Neural progenitor cell (in vitro differentiated cells): ENCODE measurements at regions not wholly inside any gene's neighbourhood (a gene's known extent, or its start where the extent isn't known, plus 50 kb on each side); places are given as distances from the start of the nearest gene placed in this dataset.

Experiments
- DNase-seq: peaks from one replicate; pipeline ENCODE4 v3.0.0-alpha.2; 2016; ENCODE audit warnings: low spot score
- H2AFZ ChIP-seq: fragments of 200-600 bp; sonication (generic); replicated peaks from 2 replicates; pipeline ENCODE4 v1.6.1; 2016; ENCODE audit warnings: antibody characterized with exemption
- H3F3A ChIP-seq: fragments of 200-600 bp; sonication (generic); 2 replicates; pipeline ENCODE4 v1.6.1; 2016; ENCODE audit warnings: antibody characterized with exemption, low read depth
- H3K27ac ChIP-seq: fragments of 200-600 bp; sonication (generic); 2 replicates; pipeline ENCODE4 v1.5.1; 2016; ENCODE audit warnings: mild to moderate bottlenecking
- H3K27me3 ChIP-seq: fragments of 200-600 bp; sonication (generic); 2 replicates; pipeline ENCODE4 v1.6.1; 2016; ENCODE audit warnings: mild to moderate bottlenecking, moderate library complexity
- H3K36me3 ChIP-seq: fragments of 200-600 bp; sonication (generic); 2 replicates; pipeline ENCODE4 v1.5.1; 2016
- H3K4me1 ChIP-seq: fragments of 200-600 bp; sonication (generic); 2 replicates; pipeline ENCODE4 v1.6.1; 2016; ENCODE audit warnings: mixed run types
- H3K4me2 ChIP-seq: fragments of 200-600 bp; sonication (generic); 2 replicates; pipeline ENCODE4 v1.6.1; 2016
- H3K4me3 ChIP-seq: fragments of 200-600 bp; sonication (generic); 2 replicates; pipeline ENCODE4 v1.5.1; 2016
- H3K79me2 ChIP-seq: fragments of 200-600 bp; sonication (generic); 2 replicates; pipeline ENCODE4 v1.6.1; 2016; ENCODE audit warnings: low read depth
- H3K9ac ChIP-seq: fragments of 200-600 bp; sonication (generic); 2 replicates; pipeline ENCODE4 v1.6.1; 2016
- H3K9me3 ChIP-seq: fragments of 200-600 bp; sonication (generic); 2 replicates; pipeline ENCODE4 v1.5.1; 2016; ENCODE audit warnings: low read depth
- H4K20me1 ChIP-seq: fragments of 200-600 bp; sonication (generic); 2 replicates; pipeline ENCODE4 v1.6.1; 2016; ENCODE audit warnings: low read depth
- H3K27ac Mint-ChIP-seq: 3 replicates; pipeline ENCODE4 v1.8.0; 2021; ENCODE audit warnings: mixed read lengths
- H3K27me3 Mint-ChIP-seq: 2 replicates; pipeline ENCODE4 v1.8.0; 2022; ENCODE audit warnings: low read depth, mild to moderate bottlenecking, inconsistent platforms, moderate library complexity, mixed read lengths; ENCODE audit not compliant: insufficient read depth
- H3K36me3 Mint-ChIP-seq: 3 replicates; pipeline ENCODE4 v1.8.0; 2021; ENCODE audit warnings: mixed read lengths
- H3K4me1 Mint-ChIP-seq: 3 replicates; pipeline ENCODE4 v1.8.0; 2021; ENCODE audit warnings: mixed read lengths
- H3K4me3 Mint-ChIP-seq: 3 replicates; pipeline ENCODE4 v1.8.0; 2021; ENCODE audit warnings: mild to moderate bottlenecking, moderate library complexity, mixed read lengths
- H3K9me3 Mint-ChIP-seq: 3 replicates; pipeline ENCODE4 v1.8.0; 2020; ENCODE audit warnings: mixed read lengths
- EZH2 ChIP-seq: fragments of 200-600 bp; sonication (generic); IDR thresholded peaks from 2 replicates; pipeline ENCODE4 v1.6.1; 2017; ENCODE audit warnings: antibody characterized with exemption, mild to moderate bottlenecking, moderate library complexity
- EZH2phosphoT487 ChIP-seq: fragments of 200-600 bp; sonication (generic); IDR thresholded peaks from 2 replicates; pipeline ENCODE4 v1.6.1; 2017; ENCODE audit warnings: antibody characterized with exemption
- TF ChIP-seq, protein P1 (sequence below): fragments of 200-600 bp; sonication (generic); IDR thresholded peaks from 2 replicates; pipeline ENCODE4 v1.5.1; 2017; ENCODE audit warnings: antibody characterized with exemption, mild to moderate bottlenecking

DNA sequence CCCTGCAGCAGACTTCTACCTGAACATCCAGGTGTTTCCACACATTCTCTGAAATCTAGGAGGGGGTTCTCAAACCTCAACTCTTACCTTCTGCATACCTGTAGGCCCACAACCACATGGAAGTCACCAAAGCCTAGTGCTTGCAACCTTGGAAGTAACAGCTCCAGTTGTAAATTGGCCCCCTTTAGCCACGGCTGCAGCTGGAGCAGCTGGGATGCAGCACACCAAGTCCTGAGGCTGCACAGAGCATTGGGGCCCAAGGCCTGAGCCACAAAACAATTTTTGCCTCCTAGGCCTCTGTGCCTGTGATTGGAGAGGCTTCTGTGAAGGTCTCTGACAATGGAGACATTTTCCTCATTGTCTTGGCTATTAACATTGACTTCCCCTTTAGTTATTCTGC, 772.4 kb upstream of the INTU start:
- Histone ChIP-seq H3K4me3 (no peak overlapping the region), H3K79me2 (no peaks in the 10 kb centered on the region), H2AFZ (no peak overlapping the region), H3K4me1 (no peaks in the 10 kb centered on the region), H3K9ac (no peak overlapping the region), H3K4me2 (no peak overlapping the region), H4K20me1 (no peaks in the 10 kb centered on the region), H3K9me3 (no peaks in the 10 kb centered on the region), H3K27me3 (no peaks in the 10 kb centered on the region), H3K27ac (no peak overlapping the region), H3K36me3 (no peaks in the 10 kb centered on the region), H3F3A (no peaks in the 10 kb centered on the region)
- DNase-seq: no peak
- Mint-ChIP-seq H3K4me1 (no peaks in the 10 kb centered on the region), H3K4me3 (no peak overlapping the region), H3K36me3 (no peaks in the 10 kb centered on the region), H3K27ac (no peak overlapping the region), H3K27me3 (no peaks in the 10 kb centered on the region), H3K9me3 (peaks cover 7% of the 10 kb centered on the region)
- TF ChIP-seq EZH2phosphoT487 (no peak), EZH2 (no peak)
- TF ChIP-seq, protein P1, sequence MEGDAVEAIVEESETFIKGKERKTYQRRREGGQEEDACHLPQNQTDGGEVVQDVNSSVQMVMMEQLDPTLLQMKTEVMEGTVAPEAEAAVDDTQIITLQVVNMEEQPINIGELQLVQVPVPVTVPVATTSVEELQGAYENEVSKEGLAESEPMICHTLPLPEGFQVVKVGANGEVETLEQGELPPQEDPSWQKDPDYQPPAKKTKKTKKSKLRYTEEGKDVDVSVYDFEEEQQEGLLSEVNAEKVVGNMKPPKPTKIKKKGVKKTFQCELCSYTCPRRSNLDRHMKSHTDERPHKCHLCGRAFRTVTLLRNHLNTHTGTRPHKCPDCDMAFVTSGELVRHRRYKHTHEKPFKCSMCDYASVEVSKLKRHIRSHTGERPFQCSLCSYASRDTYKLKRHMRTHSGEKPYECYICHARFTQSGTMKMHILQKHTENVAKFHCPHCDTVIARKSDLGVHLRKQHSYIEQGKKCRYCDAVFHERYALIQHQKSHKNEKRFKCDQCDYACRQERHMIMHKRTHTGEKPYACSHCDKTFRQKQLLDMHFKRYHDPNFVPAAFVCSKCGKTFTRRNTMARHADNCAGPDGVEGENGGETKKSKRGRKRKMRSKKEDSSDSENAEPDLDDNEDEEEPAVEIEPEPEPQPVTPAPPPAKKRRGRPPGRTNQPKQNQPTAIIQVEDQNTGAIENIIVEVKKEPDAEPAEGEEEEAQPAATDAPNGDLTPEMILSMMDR: no peak

DNA sequence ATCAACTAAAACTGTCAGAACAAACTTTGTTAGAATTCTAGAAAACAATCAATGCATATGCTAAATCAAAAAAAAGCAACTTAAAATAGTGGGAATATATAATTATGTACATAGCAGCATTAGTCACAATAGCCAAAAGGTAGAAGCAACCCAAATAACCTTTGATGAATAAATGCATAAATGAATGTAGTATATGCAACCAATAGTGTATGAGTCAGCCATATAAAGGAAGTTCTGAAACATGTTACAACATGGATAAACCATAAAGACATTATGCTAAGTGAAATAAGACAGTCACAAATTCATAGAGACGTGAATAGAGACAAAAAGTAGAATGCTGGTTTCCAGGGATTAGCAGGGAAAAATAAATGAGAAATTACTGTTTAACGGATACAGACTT, 762.8 kb upstream of the INTU start:
- H3K9ac ChIP-seq: no peak overlapping the region
- no peaks in the 10 kb centered on the region for H3K27me3 Mint-ChIP-seq
- no peak overlapping the region for H3K27ac Mint-ChIP-seq
- no peaks in the 10 kb centered on the region for H3K4me1 ChIP-seq
- no peaks in the 10 kb centered on the region for H3K79me2 ChIP-seq
- no peak for DNase-seq
- H3K9me3 Mint-ChIP-seq: peaks cover 28% of the 10 kb centered on the region
- H3K4me2 ChIP-seq: no peak overlapping the region
- TF ChIP-seq EZH2 (no peak), EZH2phosphoT487 (no peak)
- TF ChIP-seq, protein P1: no peak
- H3K36me3 Mint-ChIP-seq: peaks cover 3% of the 10 kb centered on the region
- no peaks in the 10 kb centered on the region for H3F3A ChIP-seq
- H2AFZ ChIP-seq: no peak overlapping the region
- no peak overlapping the region for H3K27ac ChIP-seq
- H3K4me3 ChIP-seq: no peak overlapping the region
- no peaks in the 10 kb centered on the region for H3K4me1 Mint-ChIP-seq
- no peaks in the 10 kb centered on the region for H3K36me3 ChIP-seq
- H3K9me3 ChIP-seq: no peaks in the 10 kb centered on the region
- no peaks in the 10 kb centered on the region for H4K20me1 ChIP-seq
- H3K27me3 ChIP-seq: no peaks in the 10 kb centered on the region
- no peak overlapping the region for H3K4me3 Mint-ChIP-seq

DNA sequence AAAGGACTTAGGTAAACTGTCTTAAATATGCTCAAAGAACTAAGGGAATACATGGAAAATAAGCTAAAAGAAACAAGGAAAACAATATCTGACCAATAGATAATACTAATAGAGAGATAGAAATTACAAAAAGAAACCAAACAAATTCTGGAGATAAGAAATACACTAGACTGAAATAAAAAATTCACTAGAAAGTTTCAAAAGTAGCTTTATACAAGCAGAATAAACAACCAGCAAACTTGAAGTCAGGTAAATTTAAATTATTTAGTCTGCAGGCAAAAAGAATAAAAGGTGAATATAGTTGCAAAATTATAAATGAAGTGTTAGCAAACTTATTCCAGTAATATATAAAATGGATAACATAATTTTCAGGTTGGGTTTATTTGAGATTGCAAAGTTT, 760.9 kb upstream of the INTU start:
- no peak overlapping the region for H3K9ac ChIP-seq
- no peak overlapping the region for H3K27ac Mint-ChIP-seq

More for the DNA sequence above, 760.9 kb upstream of the INTU start:
- Histone ChIP-seq H3K4me2 (no peak overlapping the region), H3F3A (no peaks in the 10 kb centered on the region), H3K9me3 (no peaks in the 10 kb centered on the region), H3K79me2 (no peaks in the 10 kb centered on the region), H2AFZ (no peak overlapping the region), H4K20me1 (no peaks in the 10 kb centered on the region), H3K4me3 (no peak overlapping the region), H3K4me1 (no peaks in the 10 kb centered on the region), H3K27ac (no peak overlapping the region), H3K36me3 (no peaks in the 10 kb centered on the region), H3K27me3 (no peaks in the 10 kb centered on the region)
- peaks cover 27% of the 10 kb centered on the region for H3K9me3 Mint-ChIP-seq
- no peaks in the 10 kb centered on the region for H3K27me3 Mint-ChIP-seq
- H3K36me3 Mint-ChIP-seq: peaks cover 3% of the 10 kb centered on the region
- TF ChIP-seq, protein P1: no peak
- TF ChIP-seq EZH2phosphoT487 (no peak), EZH2 (no peak)
- no peak overlapping the region for H3K4me3 Mint-ChIP-seq
- no peak for DNase-seq
- no peaks in the 10 kb centered on the region for H3K4me1 Mint-ChIP-seq
